SHP77 (cell line): ENCODE measurements at regions not wholly inside any gene's neighbourhood (a gene's known extent, or its start where the extent isn't known, plus 50 kb on each side); places are given as distances from the start of the nearest gene placed in this dataset.
"Not testable (repeated sequence)": the region's sequence is repeated elsewhere in the genome, so short reads cannot be mapped to it uniquely, and the experiment has no call there.

Experiments used
- DNase-seq, 2 experiments: peaks; one replicate each; lab custom pipeline; 2025; lab: John Stamatoyannopoulos, UW

GRCh38 chr22:35183917-35184316, 73.4 kb upstream of the HMGXB4 start:
- DNase-seq = no peak

- no peak for DNase-seq
Observed at GRCh38 chr22:35186492-35186891, 70.8 kb upstream of the HMGXB4 start.

GRCh38 chr22:35188930-35189329, 68.4 kb upstream of the HMGXB4 start:
- not testable (repeated sequence) for DNase-seq

GRCh38 chr22:35189559-35189958, 67.7 kb upstream of the HMGXB4 start:
- DNase-seq = no peak

GRCh38 chr22:35191412-35191811, 65.9 kb upstream of the HMGXB4 start:
- DNase-seq = no peak

- DNase-seq = no peak
Observed at GRCh38 chr22:35192129-35192918, 65.0 kb upstream of the HMGXB4 start.

- no peak for DNase-seq
Observed at GRCh38 chr22:35195226-35195625, 62.1 kb upstream of the HMGXB4 start.

- no peak for DNase-seq
Observed at GRCh38 chr22:35195821-35196220, 61.5 kb upstream of the HMGXB4 start.

GRCh38 chr22:35197071-35197470, 60.2 kb upstream of the HMGXB4 start:
- no peak for DNase-seq

GRCh38 chr22:35197886-35198285, 59.4 kb upstream of the HMGXB4 start:
- DNase-seq = no peak

GRCh38 chr22:35198738-35199137, 58.6 kb upstream of the HMGXB4 start:
- DNase-seq = no peak

- no peak for DNase-seq
Observed at GRCh38 chr22:35202376-35202775, 54.9 kb upstream of the HMGXB4 start.

GRCh38 chr22:35203583-35203982, 53.7 kb upstream of the HMGXB4 start:
- no peak for DNase-seq

GRCh38 chr22:35204807-35205775, 52.2 kb upstream of the HMGXB4 start:
- DNase-seq = no peak

- no peak for DNase-seq
Observed at GRCh38 chr22:35205961-35206360, 51.3 kb upstream of the HMGXB4 start.

GRCh38 chr22:35206889-35207288, 50.4 kb upstream of the HMGXB4 start:
- no peak for DNase-seq
